Heart left ventricle (tissue), 13 donors: ENCODE measurements at regions not wholly inside any gene's neighbourhood (a gene's known extent, or its start where the extent isn't known, plus 50 kb on each side); places are given as distances from the start of the nearest gene placed in this dataset.

Experiments used
- POLR2A ChIP-seq, 2 donors: fragments of 450-650 bp; IDR thresholded peaks; one replicate each; pipeline ENCODE4 v1.6.1; 2017; ENCODE audit warnings: antibody characterized with exemption in 2 of 2, mild to moderate bottlenecking in 2 of 2, moderate library complexity in 2 of 2
- TF ChIP-seq, protein P1 (sequence below), 12 donors: fragments of 200-600 bp; sonication (generic) in 4 of 12; IDR thresholded peaks; one replicate each; pipeline versions ENCODE4 v1.5.0 to v1.8.0; 2018 to 2022; ENCODE audit warnings: antibody characterized with exemption in 12 of 12, mild to moderate bottlenecking in 5 of 12
- donor health status: ischemic (EF 13 %, LVEDD 7.1; RV severe dilation, severe dysfunction).
- donor health status: DM: no; HTN: yes; CAD: no.
- donor health status: DM: no; HTN: no; CAD: no.
- donor health status: ischemic (EF 25% LVEDD 6.9; RV normal size, moderate dysfunction).
- donor health status: ischemic (EF 25% LVEDD 5.7; RV mildly dilated, moderate dysfunction).
- donor health status: ischemic (EF 35%, LVEDD 5.7; RV mildly dilated, moderate dysfunction).
- donor health status: nonischemic (EF 11% LVEDD 7.7; RV severe dilation, severe dysfunction).
- donor health status: DM: yes; HTN: yes; CAD: no.
- donor health status: PGD.
- donor health status: ischemic (EF 29% LVEDD 5.4; RV normal size, mild dysfunction).
- donor health status: nonischemic (EF 23%, LVEDD 6.1; RV moderate dilation, normal function).

DNA sequence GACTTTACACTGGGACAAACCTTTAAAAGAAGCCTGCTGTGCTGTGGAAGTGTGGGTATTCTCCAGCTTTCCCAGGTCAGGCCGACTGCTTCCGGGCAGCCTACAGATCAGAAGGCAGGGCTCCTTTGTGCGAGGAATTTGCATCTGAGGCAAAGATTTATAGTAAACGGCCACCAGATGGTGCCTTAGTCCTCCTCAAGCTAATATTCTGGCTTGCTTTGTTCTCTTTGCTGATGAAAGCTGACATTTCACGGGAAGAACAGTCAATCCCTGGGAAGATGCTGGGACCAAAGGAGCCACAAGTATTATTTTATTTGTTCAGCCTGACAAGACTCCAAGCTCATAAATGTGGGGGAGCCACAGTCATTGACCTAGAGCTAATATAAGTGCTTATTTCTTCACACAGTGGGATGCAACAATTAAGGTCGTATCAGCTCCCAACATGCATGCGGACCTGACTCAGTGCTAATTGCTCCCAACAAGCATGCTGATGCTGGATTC is 120.7 kb upstream of the TRIM2 start:
- TF ChIP-seq, protein P1, sequence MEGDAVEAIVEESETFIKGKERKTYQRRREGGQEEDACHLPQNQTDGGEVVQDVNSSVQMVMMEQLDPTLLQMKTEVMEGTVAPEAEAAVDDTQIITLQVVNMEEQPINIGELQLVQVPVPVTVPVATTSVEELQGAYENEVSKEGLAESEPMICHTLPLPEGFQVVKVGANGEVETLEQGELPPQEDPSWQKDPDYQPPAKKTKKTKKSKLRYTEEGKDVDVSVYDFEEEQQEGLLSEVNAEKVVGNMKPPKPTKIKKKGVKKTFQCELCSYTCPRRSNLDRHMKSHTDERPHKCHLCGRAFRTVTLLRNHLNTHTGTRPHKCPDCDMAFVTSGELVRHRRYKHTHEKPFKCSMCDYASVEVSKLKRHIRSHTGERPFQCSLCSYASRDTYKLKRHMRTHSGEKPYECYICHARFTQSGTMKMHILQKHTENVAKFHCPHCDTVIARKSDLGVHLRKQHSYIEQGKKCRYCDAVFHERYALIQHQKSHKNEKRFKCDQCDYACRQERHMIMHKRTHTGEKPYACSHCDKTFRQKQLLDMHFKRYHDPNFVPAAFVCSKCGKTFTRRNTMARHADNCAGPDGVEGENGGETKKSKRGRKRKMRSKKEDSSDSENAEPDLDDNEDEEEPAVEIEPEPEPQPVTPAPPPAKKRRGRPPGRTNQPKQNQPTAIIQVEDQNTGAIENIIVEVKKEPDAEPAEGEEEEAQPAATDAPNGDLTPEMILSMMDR (IDR thresholded peaks at IDR 0.05): peak; percentile 28 to 71 (median 58)
- TF ChIP-seq POLR2A (IDR thresholded peaks at IDR 0.05): no peak
